LNCaP clone FGC (cell line): ENCODE measurements at regions not wholly inside any gene's neighbourhood (a gene's known extent, or its start where the extent isn't known, plus 50 kb on each side); places are given as distances from the start of the nearest gene placed in this dataset.

Experiments used
- DNase-seq: peaks from one replicate; pipeline ENCODE4 v3.0.0-alpha.2; 2011; ENCODE audit warnings: low read depth
- H3K4me3 ChIP-seq: 2 replicates; pipeline ENCODE4 v1.5.1; 2011; ENCODE audit warnings: mild to moderate bottlenecking, low read depth, low read length, control low read depth
- TF ChIP-seq, protein P1 (sequence below): IDR thresholded peaks from 2 replicates; pipeline ENCODE4 v1.5.1; 2012; ENCODE audit warnings: mild to moderate bottlenecking; ENCODE audit not compliant: control insufficient read depth, insufficient read depth; ENCODE audit errors: extremely low read depth

GRCh38 chr6:159450815-159451465, 242.1 kb downstream of the SOD2 start:
- no peak overlapping the region for H3K4me3 ChIP-seq
- TF ChIP-seq, protein P1, sequence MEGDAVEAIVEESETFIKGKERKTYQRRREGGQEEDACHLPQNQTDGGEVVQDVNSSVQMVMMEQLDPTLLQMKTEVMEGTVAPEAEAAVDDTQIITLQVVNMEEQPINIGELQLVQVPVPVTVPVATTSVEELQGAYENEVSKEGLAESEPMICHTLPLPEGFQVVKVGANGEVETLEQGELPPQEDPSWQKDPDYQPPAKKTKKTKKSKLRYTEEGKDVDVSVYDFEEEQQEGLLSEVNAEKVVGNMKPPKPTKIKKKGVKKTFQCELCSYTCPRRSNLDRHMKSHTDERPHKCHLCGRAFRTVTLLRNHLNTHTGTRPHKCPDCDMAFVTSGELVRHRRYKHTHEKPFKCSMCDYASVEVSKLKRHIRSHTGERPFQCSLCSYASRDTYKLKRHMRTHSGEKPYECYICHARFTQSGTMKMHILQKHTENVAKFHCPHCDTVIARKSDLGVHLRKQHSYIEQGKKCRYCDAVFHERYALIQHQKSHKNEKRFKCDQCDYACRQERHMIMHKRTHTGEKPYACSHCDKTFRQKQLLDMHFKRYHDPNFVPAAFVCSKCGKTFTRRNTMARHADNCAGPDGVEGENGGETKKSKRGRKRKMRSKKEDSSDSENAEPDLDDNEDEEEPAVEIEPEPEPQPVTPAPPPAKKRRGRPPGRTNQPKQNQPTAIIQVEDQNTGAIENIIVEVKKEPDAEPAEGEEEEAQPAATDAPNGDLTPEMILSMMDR: no peak
- no peak for DNase-seq

- TF ChIP-seq, protein P1: no peak
- no peak for DNase-seq
- H3K4me3 ChIP-seq: no peak overlapping the region
Measured at GRCh38 chr6:159446340-159446739, 246.7 kb downstream of the SOD2 start.

DNA sequence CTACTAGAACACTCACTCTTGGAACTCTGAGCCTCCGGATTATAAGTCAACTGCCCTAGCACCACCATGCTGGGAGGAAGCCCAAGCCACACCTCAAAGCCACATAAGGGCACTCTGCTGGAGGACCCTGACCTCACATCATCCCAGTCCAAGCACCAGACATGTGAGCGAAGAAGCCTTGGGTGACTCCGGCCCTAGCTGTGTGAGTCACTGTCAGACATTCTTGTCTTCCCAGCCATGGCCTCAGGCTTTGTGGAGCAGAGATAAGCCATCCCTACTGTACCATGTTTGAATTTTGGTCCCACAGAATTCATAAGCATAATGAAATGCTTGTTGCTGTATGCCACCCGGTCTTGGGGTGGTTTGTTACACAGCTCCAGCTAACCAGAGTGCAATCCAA, 247.7 kb downstream of the SOD2 start:
- no peak overlapping the region for H3K4me3 ChIP-seq
- TF ChIP-seq, protein P1: no peak
- no peak for DNase-seq

GRCh38 chr6:159444056-159444760, 248.8 kb downstream of the SOD2 start:
- TF ChIP-seq, protein P1: no peak
- DNase-seq: no peak
- H3K4me3 ChIP-seq: no peak overlapping the region

DNA sequence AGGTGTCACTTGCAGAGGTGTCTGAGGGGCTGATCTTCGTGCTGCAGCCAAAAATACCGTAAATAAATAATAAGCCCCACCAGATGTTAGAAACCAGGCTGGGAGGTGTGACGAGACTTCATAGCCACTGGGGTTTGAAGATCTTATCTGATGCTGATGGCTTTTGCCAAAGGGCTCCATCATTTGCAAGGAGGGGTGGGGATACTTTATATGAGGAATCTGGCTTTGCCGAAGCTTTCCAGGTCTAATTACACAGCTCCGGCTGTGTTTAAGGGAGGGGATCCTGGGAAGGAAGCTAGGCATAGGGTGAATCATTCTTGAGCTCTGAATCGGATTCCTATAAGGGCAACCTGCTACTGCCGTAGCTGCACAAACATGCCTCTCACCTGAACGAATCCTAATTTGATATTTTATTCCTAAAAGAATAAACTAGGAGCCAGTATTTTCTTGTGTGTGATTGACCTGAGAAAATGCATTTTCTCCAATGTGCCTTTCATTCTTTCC, 249.6 kb downstream of the SOD2 start:
- no peak for DNase-seq

GRCh38 chr6:159441704-159441981, 251.4 kb downstream of the SOD2 start:
- no peak overlapping the region for H3K4me3 ChIP-seq
- TF ChIP-seq, protein P1: no peak
- no peak for DNase-seq

More for the DNA sequence above, 249.6 kb downstream of the SOD2 start:
- no peak overlapping the region for H3K4me3 ChIP-seq
- TF ChIP-seq, protein P1: no peak
